ENCODE measurements at regions not wholly inside any gene's neighbourhood (a gene's known extent, or its start where the extent isn't known, plus 50 kb on each side); places are given as distances from the start of the nearest gene placed in this dataset.

GRCh38 chrX:38919853-38920528 is 118.7 kb downstream of the MID1IP1 start:
- no peaks in the 10 kb centered on the region for H3K4me1 ChIP-seq (ENCODE audit: control insufficient read depth in 1 of 2, insufficient read depth in 2 of 2, low read length in 2 of 2)
- no peaks in the 10 kb centered on the region for H3K9me2 ChIP-seq (ENCODE audit: insufficient read depth)
- no peaks in the 10 kb centered on the region for H3K9me3 ChIP-seq (ENCODE audit: control insufficient read depth in 1 of 2, insufficient read depth in 1 of 2, low read depth in 1 of 2, low read length in 2 of 2)
- ChIA-PET RAD21 (ENCODE audit: low non-redundant PET in 1 of 2, low total read pairs in 2 of 2, uncharacterized antibody in 2 of 2, unreplicated experiment in 2 of 2) (no interaction called here), POLR2A (no interaction called here), CTCF (no interaction called here)
- no peaks in the 10 kb centered on the region for H3K27me3 ChIP-seq (ENCODE audit: insufficient read depth, low read length)
- intact Hi-C loops (cut with micrococcal nuclease) = no loop called here
- no peak for TF ChIP-seq RAD21 (IDR thresholded peaks at IDR 0.05; ENCODE audit: low read depth)
- TF ChIP-seq POLR2A (IDR thresholded peaks at IDR 0.05; ENCODE audit: borderline replicate concordance, extremely low read depth, insufficient read depth, insufficient read length) = no peak
- TF ChIP-seq EZH2phosphoT487 (IDR thresholded peaks at IDR 0.05; ENCODE audit: borderline replicate concordance) = no peak
- TF ChIP-seq EZH2 (IDR thresholded peaks at IDR 0.05) = no peak
- no peak for TF ChIP-seq ZFX (IDR thresholded peaks at IDR 0.05)
- TF ChIP-seq SRF (IDR thresholded peaks at IDR 0.05; ENCODE audit: low read depth) = no peak
- TF ChIP-seq SIN3A (IDR thresholded peaks at IDR 0.05; ENCODE audit: low read depth) = no peak
- no peak for TF ChIP-seq YY1 (IDR thresholded peaks at IDR 0.05; ENCODE audit: extremely low read depth, insufficient replicate concordance, low read depth, low read length)
- TF ChIP-seq CEBPB (IDR thresholded peaks at IDR 0.05; ENCODE audit: low read depth) = no peak
- TF ChIP-seq CBX3 (IDR thresholded peaks at IDR 0.05; ENCODE audit: low read depth) = no peak
- no peak overlapping the region for H2AFZ ChIP-seq (ENCODE audit: low read depth, low read length, poor library complexity, severe bottlenecking)
- no peaks in the 10 kb centered on the region for H3K79me2 ChIP-seq (ENCODE audit: insufficient read depth, low read length)
- no TSS peak for BruUV-seq (replicated peaks)
- no peak overlapping the region for H3K4me3 ChIP-seq (replicated peaks in 1 of 2; ENCODE audit: low read depth in 1 of 2, low read length in 2 of 2)
- no peaks in the 10 kb centered on the region for H3K36me3 ChIP-seq (ENCODE audit: control insufficient read depth in 1 of 2, insufficient read depth in 2 of 2, low read length in 2 of 2)
- H4K20me1 ChIP-seq (ENCODE audit: insufficient read depth) = no peaks in the 10 kb centered on the region
- no peak overlapping the region for H3K9ac ChIP-seq (ENCODE audit: low read length)
- H3K27ac ChIP-seq (ENCODE audit: low read depth, low read length) = no peak overlapping the region
- no peak for DNase-seq (ENCODE audit: low read depth, low spot score)
- no peak overlapping the region for H3K4me2 ChIP-seq (ENCODE audit: low read length)
- ATAC-seq = no peak

- no peak overlapping the region for H3K4me2 ChIP-seq (ENCODE audit: low read length)
- RAD21 ChIA-PET (ENCODE audit: low non-redundant PET in 1 of 2, low total read pairs in 2 of 2, uncharacterized antibody in 2 of 2, unreplicated experiment in 2 of 2) = no interaction called here
- H3K36me3 ChIP-seq (ENCODE audit: control insufficient read depth in 1 of 2, insufficient read depth in 2 of 2, low read length in 2 of 2) = no peaks in the 10 kb centered on the region
- no peaks in the 10 kb centered on the region for H3K27me3 ChIP-seq (ENCODE audit: insufficient read depth, low read length)
- H3K79me2 ChIP-seq (ENCODE audit: insufficient read depth, low read length) = no peaks in the 10 kb centered on the region
- no peaks in the 10 kb centered on the region for H3K9me3 ChIP-seq (ENCODE audit: control insufficient read depth in 1 of 2, insufficient read depth in 1 of 2, low read depth in 1 of 2, low read length in 2 of 2)
- CTCF ChIA-PET = no interaction called here
- no TSS peak for BruUV-seq (replicated peaks)
- TF ChIP-seq MAX (IDR thresholded peaks at IDR 0.05) (no peak), ELF1 (IDR thresholded peaks at IDR 0.05; ENCODE audit: borderline replicate concordance, low read depth) (no peak), YY1 (IDR thresholded peaks at IDR 0.05; ENCODE audit: extremely low read depth, insufficient replicate concordance, low read depth, low read length) (no peak)
- H3K4me1 ChIP-seq (ENCODE audit: control insufficient read depth in 1 of 2, insufficient read depth in 2 of 2, low read length in 2 of 2) = no peaks in the 10 kb centered on the region
- no peak overlapping the region for H3K27ac ChIP-seq (ENCODE audit: low read depth, low read length)
- no peaks in the 10 kb centered on the region for H3K9me2 ChIP-seq (ENCODE audit: insufficient read depth)
- intact Hi-C loops (cut with micrococcal nuclease) = no loop called here
- H3K9ac ChIP-seq (ENCODE audit: low read length) = no peak overlapping the region
- no peak overlapping the region for H2AFZ ChIP-seq (ENCODE audit: low read depth, low read length, poor library complexity, severe bottlenecking)
- no peak for ATAC-seq
- no peaks in the 10 kb centered on the region for H4K20me1 ChIP-seq (ENCODE audit: insufficient read depth)
- POLR2A ChIA-PET = no interaction called here
- no peak for DNase-seq (ENCODE audit: low read depth, low spot score)
- H3K4me3 ChIP-seq (replicated peaks in 1 of 2; ENCODE audit: low read depth in 1 of 2, low read length in 2 of 2) = no peak overlapping the region
Observed at GRCh38 chrX:38923451-38923969, 122.3 kb downstream of the MID1IP1 start.

Measured in HCT116 (cell line).